ENCODE measurements at regions not wholly inside any gene's neighbourhood (a gene's known extent, or its start where the extent isn't known, plus 50 kb on each side); places are given as distances from the start of the nearest gene placed in this dataset.

GRCh38 chrX:66872771-66873170 is 233.9 kb upstream of the EDA2R start:
- no peak overlapping the region for H3K4me2 ChIP-seq (ENCODE audit: low read length)
- CTCF ChIA-PET, result no interaction called here
- BruUV-seq (replicated peaks), result no TSS peak
- H3K27me3 ChIP-seq (ENCODE audit: low read length), result no peaks in the 10 kb centered on the region
- no peak for ATAC-seq
- H3K9me2 ChIP-seq (replicated peaks; ENCODE audit: low read length), result no peaks in the 10 kb centered on the region
- no peaks in the 10 kb centered on the region for H3K36me3 ChIP-seq (ENCODE audit: low read depth, low read length)
- no peak for DNase-seq
- POLR2A ChIA-PET (ENCODE audit: unreplicated experiment), result no interaction called here
- H4K20me1 ChIP-seq (ENCODE audit: low read length), result no peaks in the 10 kb centered on the region
- intact Hi-C loops (cut with micrococcal nuclease), result no loop called here
- no peaks in the 10 kb centered on the region for H3K4me1 ChIP-seq (ENCODE audit: insufficient read depth, low read length)
- no peak overlapping the region for H2AFZ ChIP-seq (ENCODE audit: low read length)
- no peaks in the 10 kb centered on the region for H3K79me2 ChIP-seq (ENCODE audit: low read length)
- no peak overlapping the region for H3K27ac ChIP-seq (ENCODE audit: low read length)
- H3F3A ChIP-seq (ENCODE audit: low read length, unreplicated experiment), result no peaks in the 10 kb centered on the region
- no peak overlapping the region for H3K9ac ChIP-seq (ENCODE audit: low read length)
- TF ChIP-seq CTCF (conservative IDR thresholded peaks at IDR 0.05; ENCODE audit: low read depth, low read length) (no peak), EZH2phosphoT487 (IDR thresholded peaks at IDR 0.05; ENCODE audit: borderline replicate concordance, low read length) (no peak), EZH2 (IDR thresholded peaks at IDR 0.05; ENCODE audit: low read length, unreplicated experiment) (no peak)
- H3K4me3 ChIP-seq (ENCODE audit: low read length), result no peak overlapping the region
- H3K9me3 ChIP-seq (ENCODE audit: low read length), result no peaks in the 10 kb centered on the region

GRCh38 chrX:66863721-66864120 is 224.8 kb upstream of the EDA2R start:
- Histone ChIP-seq H3K4me2 (ENCODE audit: low read length) (no peak overlapping the region), H3K27ac (ENCODE audit: low read length) (no peak overlapping the region), H3K9me2 (replicated peaks; ENCODE audit: low read length) (no peaks in the 10 kb centered on the region), H3F3A (ENCODE audit: low read length, unreplicated experiment) (no peaks in the 10 kb centered on the region), H3K79me2 (ENCODE audit: low read length) (no peaks in the 10 kb centered on the region), H4K20me1 (ENCODE audit: low read length) (no peaks in the 10 kb centered on the region), H2AFZ (ENCODE audit: low read length) (no peak overlapping the region), H3K27me3 (ENCODE audit: low read length) (no peaks in the 10 kb centered on the region), H3K36me3 (ENCODE audit: low read depth, low read length) (no peaks in the 10 kb centered on the region), H3K4me1 (ENCODE audit: insufficient read depth, low read length) (no peaks in the 10 kb centered on the region), H3K9ac (ENCODE audit: low read length) (no peak overlapping the region), H3K9me3 (ENCODE audit: low read length) (no peaks in the 10 kb centered on the region), H3K4me3 (ENCODE audit: low read length) (no peak overlapping the region)
- TF ChIP-seq CTCF (conservative IDR thresholded peaks at IDR 0.05; ENCODE audit: low read depth, low read length) (no peak), EZH2phosphoT487 (IDR thresholded peaks at IDR 0.05; ENCODE audit: borderline replicate concordance, low read length) (no peak), EZH2 (IDR thresholded peaks at IDR 0.05; ENCODE audit: low read length, unreplicated experiment) (no peak)
- ATAC-seq, result no peak
- ChIA-PET CTCF (no interaction called here), POLR2A (ENCODE audit: unreplicated experiment) (no interaction called here)
- intact Hi-C loops (cut with micrococcal nuclease), result no loop called here
- BruUV-seq (replicated peaks), result no TSS peak
- no peak for DNase-seq

GRCh38 chrX:66833426-66833825 is 194.5 kb upstream of the EDA2R start:
- POLR2A ChIA-PET (ENCODE audit: unreplicated experiment), result no interaction called here
- no peaks in the 10 kb centered on the region for H3K27me3 ChIP-seq (ENCODE audit: low read length)
- no peak for ATAC-seq
- no peak overlapping the region for H3K4me2 ChIP-seq (ENCODE audit: low read length)
- H3K9me2 ChIP-seq (replicated peaks; ENCODE audit: low read length), result no peaks in the 10 kb centered on the region
- H3K27ac ChIP-seq (ENCODE audit: low read length), result no peak overlapping the region
- DNase-seq, result no peak
- no peaks in the 10 kb centered on the region for H3K79me2 ChIP-seq (ENCODE audit: low read length)
- H3K4me1 ChIP-seq (ENCODE audit: insufficient read depth, low read length), result no peaks in the 10 kb centered on the region
- no TSS peak for BruUV-seq (replicated peaks)
- no peak for TF ChIP-seq CTCF (conservative IDR thresholded peaks at IDR 0.05; ENCODE audit: low read depth, low read length)
- no peaks in the 10 kb centered on the region for H3K9me3 ChIP-seq (ENCODE audit: low read length)
- H2AFZ ChIP-seq (ENCODE audit: low read length), result no peak overlapping the region
- H3K9ac ChIP-seq (ENCODE audit: low read length), result no peak overlapping the region
- H4K20me1 ChIP-seq (ENCODE audit: low read length), result no peaks in the 10 kb centered on the region
- CTCF ChIA-PET, result no interaction called here
- H3F3A ChIP-seq (ENCODE audit: low read length, unreplicated experiment), result no peaks in the 10 kb centered on the region
- intact Hi-C loops (cut with micrococcal nuclease), result no loop called here
- H3K4me3 ChIP-seq (ENCODE audit: low read length), result no peak overlapping the region
- no peaks in the 10 kb centered on the region for H3K36me3 ChIP-seq (ENCODE audit: low read depth, low read length)

Measured in PC-3 (cell line).